ENCODE measurements at regions not wholly inside any gene's neighbourhood (a gene's known extent, or its start where the extent isn't known, plus 50 kb on each side); places are given as distances from the start of the nearest gene placed in this dataset.

GRCh38 chr1:91151702-91152101 lies 129.9 kb upstream of the ZNF644 start:
- DNase-seq (ENCODE audit: low read depth in 2 of 2): no peak

- no peak for DNase-seq (ENCODE audit: low read depth in 2 of 2)
Observed at GRCh38 chr1:91148641-91149069, 126.8 kb upstream of the ZNF644 start.

- DNase-seq (ENCODE audit: low read depth in 2 of 2): no peak
Observed at GRCh38 chr1:91141858-91142257, 120.0 kb upstream of the ZNF644 start.

GRCh38 chr1:91138959-91139358 lies 117.1 kb upstream of the ZNF644 start:
- DNase-seq (ENCODE audit: low read depth in 2 of 2): no peak

GRCh38 chr1:91137173-91137852 lies 115.5 kb upstream of the ZNF644 start:
- DNase-seq (ENCODE audit: low read depth in 2 of 2): no peak

GRCh38 chr1:91135799-91136198 lies 114.0 kb upstream of the ZNF644 start:
- no peak for DNase-seq (ENCODE audit: low read depth in 2 of 2)

GRCh38 chr1:91133248-91133647 lies 111.4 kb upstream of the ZNF644 start:
- DNase-seq (ENCODE audit: low read depth in 2 of 2): no peak

GRCh38 chr1:91130256-91130985 lies 108.6 kb upstream of the ZNF644 start:
- DNase-seq (ENCODE audit: low read depth in 2 of 2): no peak

GRCh38 chr1:91129458-91129857 lies 107.6 kb upstream of the ZNF644 start:
- no peak for DNase-seq (ENCODE audit: low read depth in 2 of 2)

- DNase-seq (ENCODE audit: low read depth in 2 of 2): no peak
Observed at GRCh38 chr1:91129017-91129416, 107.2 kb upstream of the ZNF644 start.

- DNase-seq (ENCODE audit: low read depth in 2 of 2): no peak
Observed at GRCh38 chr1:91124989-91125417, 103.2 kb upstream of the ZNF644 start.

GRCh38 chr1:91124290-91124985 lies 102.6 kb upstream of the ZNF644 start:
- no peak for DNase-seq (ENCODE audit: low read depth in 2 of 2)

- DNase-seq (ENCODE audit: low read depth in 2 of 2): no peak
Observed at GRCh38 chr1:91123773-91124172, 101.9 kb upstream of the ZNF644 start.

- no peak for DNase-seq (ENCODE audit: low read depth in 2 of 2)
Observed at GRCh38 chr1:91123319-91123718, 101.5 kb upstream of the ZNF644 start.

GRCh38 chr1:91122106-91122717 lies 100.4 kb upstream of the ZNF644 start:
- DNase-seq (ENCODE audit: low read depth in 2 of 2): no peak

GRCh38 chr1:91121366-91121765 lies 99.5 kb upstream of the ZNF644 start:
- no peak for DNase-seq (ENCODE audit: low read depth in 2 of 2)

- no peak for DNase-seq (ENCODE audit: low read depth in 2 of 2)
Observed at GRCh38 chr1:91120936-91121335, 99.1 kb upstream of the ZNF644 start.

GRCh38 chr1:91120421-91120820 lies 98.6 kb upstream of the ZNF644 start:
- DNase-seq (ENCODE audit: low read depth in 2 of 2): no peak

- no peak for DNase-seq (ENCODE audit: low read depth in 2 of 2)
Observed at GRCh38 chr1:91104712-91105111, 82.9 kb upstream of the ZNF644 start.

GRCh38 chr1:91101328-91101727 lies 79.5 kb upstream of the ZNF644 start:
- no peak for DNase-seq (ENCODE audit: low read depth in 2 of 2)

GRCh38 chr1:91099746-91100621 lies 78.1 kb upstream of the ZNF644 start:
- DNase-seq (ENCODE audit: low read depth in 2 of 2): no peak

Measured in stimulated activated CD4-positive, alpha-beta T cell treated with anti-CD3 and anti-CD28 coated beads, Interleukin-1b, Interleukin-23, amount 100 ng/mL, for 1 hour (primary cell).